ENCODE measurements at regions not wholly inside any gene's neighbourhood (a gene's known extent, or its start where the extent isn't known, plus 50 kb on each side); places are given as distances from the start of the nearest gene placed in this dataset.

DNA sequence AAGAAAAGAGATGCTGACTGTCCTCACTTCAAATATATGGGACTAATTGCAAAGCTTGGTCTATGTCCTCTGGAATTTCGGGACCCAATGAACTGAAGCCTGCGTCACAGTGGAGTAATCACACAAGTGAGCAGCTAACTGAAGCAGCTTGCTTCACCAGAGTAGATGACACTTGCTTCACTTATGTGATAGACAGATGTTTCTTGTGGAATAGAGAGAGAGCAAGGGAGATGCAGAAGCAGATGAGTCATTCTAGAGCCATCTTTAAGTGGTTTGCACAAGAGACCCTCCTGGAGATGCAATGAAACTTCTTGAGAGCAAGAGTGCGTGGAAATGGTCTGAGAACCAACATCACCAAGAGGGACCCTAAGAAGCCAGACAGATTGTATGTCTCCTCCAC is 1537.1 kb upstream of the FLRT2 start:
- DNase-seq = no peak

DNA sequence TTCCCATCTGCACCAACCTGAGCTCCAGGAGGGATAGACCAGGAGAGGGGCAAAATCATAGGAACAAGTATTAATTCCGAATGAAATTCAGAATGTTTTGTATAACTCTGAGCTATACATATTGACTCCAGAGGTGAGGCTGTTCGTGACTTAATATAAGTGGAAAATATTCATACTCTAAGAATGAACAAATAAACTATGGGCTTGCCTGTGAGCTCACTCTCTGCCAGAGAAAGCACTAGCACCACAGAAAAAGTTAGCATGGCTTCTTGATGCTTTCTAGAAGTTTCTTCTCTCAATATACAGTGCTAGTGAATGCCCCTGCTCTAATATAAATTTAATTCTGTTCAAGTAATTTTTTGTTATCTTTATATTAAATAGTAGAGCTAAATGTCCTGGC is 1536.4 kb upstream of the FLRT2 start:
- no peak for DNase-seq

DNA sequence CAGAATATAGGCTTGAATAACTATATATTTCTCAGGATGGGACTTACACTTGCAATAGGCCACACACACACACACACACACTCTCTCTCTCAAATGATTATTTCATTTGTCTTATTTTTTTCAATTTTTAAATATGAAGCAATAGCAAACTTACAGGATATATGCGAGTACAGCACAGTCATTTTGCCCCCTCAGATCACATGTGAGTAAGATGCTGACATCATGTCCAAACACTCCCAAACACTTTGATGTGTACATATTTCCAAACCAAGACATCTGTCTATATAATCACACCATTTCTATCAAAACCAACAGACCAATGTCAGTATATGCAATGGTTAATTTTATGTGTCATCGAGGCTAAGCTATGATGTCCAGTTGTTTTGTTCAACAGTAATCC is 1535.9 kb upstream of the FLRT2 start:
- DNase-seq = no peak

DNA sequence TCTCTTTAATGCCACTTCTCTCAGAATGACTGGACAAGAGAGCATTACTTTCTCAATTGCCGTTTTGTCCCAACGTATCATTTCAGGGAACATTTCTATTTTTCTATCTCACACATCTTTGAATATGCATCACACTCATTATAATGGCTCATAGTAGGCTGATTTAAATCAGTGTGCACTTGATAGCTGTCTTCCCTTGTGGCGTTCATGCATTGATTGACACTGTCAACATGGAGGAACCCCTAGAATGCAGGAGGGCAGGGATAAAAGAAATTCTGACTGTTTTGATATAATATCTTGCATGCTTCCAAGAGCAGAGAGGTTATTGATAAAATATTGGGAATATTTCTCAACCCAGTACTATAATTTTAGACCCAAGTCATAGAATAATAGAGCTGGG is 1528.9 kb upstream of the FLRT2 start:
- no peak for DNase-seq

DNA sequence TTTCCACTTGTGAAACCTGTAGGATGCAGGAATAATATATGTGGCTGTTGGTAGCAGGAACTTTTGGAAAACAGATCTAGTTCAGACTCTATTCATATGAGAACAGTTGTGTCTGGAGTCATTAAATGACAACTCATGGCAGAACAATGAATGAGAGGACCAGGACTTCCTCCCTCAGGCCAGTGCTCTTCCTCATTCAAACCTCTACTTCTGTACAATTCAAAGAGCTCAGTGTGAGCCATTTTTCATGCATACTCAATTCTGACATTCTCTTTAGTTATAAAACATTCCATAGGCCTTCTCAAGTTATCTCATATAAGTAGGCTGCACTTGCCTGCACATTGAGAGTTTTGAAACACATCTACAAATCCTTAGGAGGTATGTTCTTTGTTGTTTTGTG is 1526.6 kb upstream of the FLRT2 start:
- no peak for DNase-seq

DNA sequence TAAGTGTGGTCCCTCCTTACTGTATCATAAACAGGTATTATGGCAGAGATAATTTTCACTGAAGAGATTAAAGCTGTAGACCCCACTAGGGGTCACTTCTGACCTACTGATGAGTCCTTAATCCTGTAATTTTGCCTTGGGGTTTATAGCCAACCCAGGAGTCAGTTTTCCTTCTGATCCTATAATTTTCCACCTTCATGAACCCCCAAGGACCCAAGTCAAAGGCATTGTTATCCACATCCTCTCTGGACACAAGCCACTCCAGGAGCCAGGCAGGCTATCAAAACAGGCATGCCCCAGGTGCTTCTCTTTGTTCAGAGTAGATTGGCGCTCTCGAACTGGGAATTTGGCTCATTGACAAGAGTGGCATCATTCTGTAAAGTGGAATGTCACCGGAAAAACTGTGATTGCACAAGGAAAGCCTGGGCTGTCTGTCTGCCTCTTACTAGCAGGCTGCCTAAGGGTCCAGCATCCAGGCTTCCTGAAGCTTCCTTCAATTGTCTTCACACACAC is 1523.2 kb upstream of the FLRT2 start:
- no peak for DNase-seq

DNA sequence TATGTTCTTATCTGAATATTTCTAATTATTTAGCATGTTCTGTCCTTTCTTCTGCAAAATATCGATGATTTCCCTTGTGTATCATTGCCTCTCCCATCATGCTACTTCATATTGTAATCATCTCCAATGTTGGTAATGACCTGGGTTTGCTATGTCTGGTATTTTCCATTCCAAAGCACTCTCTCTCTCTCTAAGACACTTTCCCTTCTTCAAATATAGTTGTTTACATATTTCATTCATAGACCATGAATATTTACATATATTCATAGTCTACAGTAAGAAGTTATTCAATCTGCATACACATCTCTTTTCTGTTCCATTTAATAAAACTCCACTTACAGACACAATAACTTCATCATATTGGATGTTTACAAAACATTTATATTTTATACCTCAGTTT is 1516.5 kb upstream of the FLRT2 start:
- no peak for DNase-seq

DNA sequence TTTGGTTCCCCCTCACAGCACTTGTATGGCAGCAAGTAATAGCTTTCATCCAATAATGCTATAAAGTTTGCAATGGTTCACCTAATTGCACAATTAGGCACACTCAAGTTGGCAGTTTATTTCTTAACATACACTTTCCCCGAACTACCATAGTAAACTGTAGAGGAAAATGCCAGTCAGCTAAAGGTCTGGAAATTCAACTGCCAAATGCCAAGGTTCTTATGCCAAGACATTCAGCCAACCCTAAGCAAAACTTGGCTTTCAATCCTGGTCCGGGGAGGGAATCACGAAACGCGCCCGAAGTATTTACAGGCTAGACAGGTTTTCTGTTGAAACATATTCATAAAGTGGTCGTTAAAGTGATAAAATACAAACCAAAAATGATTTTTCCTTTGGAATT is 1512.4 kb upstream of the FLRT2 start:
- no peak for DNase-seq

DNA sequence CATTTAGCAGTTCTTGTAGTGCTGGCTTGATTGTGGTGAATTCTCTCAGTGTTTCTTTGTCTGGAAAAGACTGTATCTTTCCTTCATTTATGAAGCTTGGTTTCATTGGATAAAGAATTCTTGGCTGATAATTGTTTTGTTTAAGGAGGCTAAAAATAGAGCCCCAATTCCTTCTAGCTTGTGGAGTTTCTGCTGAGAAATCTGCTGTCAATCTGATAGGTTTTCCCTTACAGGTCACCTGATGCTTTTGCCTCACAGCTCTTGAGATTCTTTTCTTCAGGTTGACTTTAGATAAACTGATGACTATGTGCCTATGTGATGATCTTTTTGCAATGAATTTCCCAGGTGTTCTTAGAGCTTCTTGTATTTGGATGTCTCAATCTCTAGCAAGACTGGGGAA is 1508.5 kb upstream of the FLRT2 start:
- no peak for DNase-seq

DNA sequence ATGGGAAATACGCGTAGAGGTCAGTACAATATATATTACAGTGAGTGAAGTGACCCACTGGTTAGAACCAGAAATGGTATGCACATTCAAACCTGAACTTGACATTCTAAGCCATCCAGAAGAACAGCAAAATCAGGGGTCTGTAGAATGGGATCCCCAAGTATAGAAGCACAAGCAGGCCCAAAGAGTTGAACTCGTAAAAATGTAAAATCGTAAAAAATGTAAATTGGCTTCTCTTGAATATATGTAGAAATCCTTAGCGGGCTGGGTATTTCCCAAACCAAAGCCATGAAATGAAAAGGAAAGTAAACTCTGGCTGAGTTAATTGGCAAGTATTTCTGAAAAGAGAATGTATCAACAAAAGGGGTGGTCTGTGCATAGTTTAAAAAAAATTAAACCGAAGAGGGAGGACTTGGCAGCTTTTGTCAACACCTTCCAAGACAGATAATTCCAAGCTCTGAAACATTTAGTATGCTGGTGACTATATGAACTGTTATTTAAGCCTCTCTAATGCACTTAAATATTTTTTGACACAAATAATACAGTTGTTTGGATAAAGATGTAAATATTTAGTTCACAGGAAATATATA is 1505.6 kb upstream of the FLRT2 start:
- no peak for DNase-seq

DNA sequence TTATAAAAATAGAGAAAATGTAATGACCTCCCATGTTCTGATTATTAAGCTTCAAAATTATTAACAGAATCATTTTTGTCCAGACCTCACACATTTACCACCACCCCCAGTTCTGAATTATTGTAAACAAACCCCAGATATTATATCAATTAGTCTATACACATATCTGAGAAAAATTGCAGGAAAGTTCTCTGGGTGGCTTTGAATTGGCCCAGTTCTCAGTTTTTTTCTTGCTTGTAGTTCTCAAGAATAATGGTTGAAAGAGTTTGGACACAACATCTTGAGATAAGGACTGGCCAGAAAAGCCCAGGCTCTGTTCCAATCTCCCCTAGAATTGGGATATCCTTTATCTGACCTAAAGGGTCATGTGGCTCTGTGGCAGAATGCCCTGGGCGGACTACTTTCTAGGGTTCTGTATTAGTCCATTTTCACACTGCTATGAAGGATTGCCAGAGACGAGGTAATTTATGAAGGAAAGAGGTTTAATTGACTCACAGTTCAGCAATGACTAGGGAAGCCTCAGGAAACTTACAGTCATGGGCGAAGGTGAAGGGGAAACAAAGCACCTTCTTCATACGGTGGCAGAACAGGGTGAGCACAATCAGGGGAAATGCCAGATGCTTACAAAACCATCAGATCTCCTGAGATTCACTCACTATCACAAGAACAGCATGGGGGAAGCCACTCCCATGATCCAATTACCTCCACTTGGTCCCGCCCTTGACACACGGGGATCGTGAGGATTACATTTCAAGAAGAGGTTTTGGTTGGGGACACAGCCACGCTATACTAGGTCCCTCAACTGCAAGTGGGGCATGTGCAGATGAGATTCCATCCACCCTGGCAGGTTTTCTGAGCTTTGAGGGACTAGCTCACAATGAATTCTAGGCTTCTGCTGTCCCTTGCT is 1504.6 kb upstream of the FLRT2 start:
- no peak for DNase-seq

DNA sequence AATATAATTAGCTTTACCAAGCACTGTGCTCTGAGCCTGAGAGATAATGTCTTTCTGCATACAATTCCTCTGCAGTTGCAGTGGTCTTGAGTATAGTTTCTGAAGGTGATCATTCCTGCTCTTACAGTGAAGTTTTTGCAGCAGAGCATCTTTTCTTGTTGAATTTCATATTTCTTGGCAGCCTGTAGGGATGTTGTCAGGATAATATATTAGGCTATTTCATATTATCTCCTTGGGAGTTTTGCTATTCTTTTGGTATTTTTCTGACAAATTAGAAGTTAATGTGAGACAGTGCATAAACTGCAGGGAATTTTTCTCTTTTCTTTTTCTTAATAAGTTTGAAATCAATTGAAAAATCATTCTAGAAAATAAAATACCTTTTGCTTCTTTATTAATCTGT is 1502.6 kb upstream of the FLRT2 start:
- no peak for DNase-seq

DNA sequence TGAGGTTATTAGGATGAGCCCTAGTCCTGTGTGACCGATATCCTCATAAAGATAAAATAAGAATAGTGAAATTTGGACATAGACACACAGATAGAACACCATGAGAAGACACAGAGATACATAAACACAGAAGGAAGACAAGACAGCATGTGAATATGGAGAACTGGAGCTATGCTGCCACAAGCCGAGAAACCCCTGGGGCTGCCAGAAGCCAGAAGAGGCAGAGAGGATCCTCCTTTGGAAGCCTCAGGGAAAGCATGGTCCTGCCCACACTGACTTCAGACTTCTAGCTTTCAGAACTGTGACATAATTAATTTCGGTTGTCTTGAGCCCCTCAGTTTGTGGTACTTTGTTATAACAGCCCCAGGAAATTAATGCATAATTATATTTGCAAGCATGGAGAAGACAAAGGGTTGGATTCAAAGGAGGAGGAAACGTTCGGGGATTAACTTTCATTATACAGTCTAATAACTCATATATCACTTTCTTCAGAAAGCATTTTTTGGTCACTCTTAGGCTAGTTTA is 1501.8 kb upstream of the FLRT2 start:
- no peak for DNase-seq

DNA sequence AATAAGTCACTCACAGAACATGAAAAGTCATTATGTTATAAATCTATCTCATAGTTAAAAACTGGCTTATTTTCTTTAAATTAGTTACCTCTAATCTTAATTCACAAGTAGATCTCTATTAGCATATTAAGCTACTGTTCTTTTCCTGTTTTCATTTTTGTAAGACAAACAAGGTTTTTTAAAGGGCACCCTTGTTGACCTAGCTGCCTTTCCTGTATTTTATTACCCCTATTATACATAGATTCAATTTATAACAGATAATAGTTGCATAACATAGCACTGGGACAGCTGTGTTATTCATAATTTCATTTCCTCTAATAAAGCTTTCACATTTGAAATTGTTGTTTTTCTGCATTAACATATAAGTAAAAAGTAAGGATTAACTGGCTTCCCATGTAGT is 1500.7 kb upstream of the FLRT2 start:
- DNase-seq = no peak

DNA sequence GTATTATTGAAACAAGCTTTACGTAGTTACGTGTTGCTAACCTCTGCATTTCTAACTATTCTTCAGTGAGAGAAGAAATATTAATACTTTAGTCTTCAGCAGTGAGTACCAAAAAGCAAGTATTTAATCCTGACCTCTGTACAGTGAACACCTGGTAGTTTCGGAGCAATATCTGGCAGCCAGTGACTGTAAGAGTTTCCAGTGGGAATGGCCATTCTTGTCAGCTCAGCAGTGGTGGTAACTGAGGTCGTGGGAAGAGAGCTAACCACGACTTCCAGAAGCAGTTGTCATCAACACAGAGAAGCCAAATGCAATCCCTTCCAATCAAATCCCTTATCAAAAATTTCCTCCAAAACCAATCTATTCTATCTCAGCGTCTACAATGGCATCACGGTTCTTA is 1500.2 kb upstream of the FLRT2 start:
- no peak for DNase-seq

DNA sequence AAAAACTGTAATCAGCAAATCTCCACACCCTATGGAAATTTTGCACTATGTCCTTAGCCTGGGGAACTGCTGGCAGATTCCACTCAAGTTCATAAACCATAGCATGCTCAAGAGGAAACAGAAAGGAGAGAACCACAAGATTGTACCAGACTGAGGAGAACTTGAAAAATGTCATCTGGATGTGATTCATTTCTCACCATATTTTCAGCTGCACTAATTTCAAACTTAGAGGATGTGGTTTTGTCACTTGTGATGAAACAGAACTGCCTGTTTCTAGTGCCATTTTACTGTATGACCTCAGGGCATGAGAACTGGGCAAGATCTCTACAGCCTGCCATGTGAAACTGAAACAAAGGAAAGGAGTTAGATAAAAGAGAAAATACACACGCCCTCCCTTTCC is 1493.1 kb upstream of the FLRT2 start:
- no peak for DNase-seq

DNA sequence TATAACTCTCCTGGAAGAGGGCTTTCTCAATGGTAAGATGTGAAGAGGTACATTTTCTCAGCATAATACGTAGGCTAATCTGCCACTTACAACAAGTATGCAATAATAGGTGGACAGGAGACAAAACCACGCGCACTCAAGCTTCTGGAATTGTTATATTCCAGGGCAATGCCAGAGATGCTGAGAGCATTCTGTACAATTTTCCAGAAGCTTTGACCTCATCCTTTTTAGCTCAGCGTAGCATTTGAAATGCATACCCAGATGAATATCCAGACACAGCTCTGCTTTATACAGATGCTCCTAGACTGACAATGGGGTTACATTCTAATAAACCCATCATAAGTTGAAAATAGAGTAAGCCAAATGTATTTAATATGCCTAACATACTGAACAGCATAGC is 1492.4 kb upstream of the FLRT2 start:
- DNase-seq = no peak

DNA sequence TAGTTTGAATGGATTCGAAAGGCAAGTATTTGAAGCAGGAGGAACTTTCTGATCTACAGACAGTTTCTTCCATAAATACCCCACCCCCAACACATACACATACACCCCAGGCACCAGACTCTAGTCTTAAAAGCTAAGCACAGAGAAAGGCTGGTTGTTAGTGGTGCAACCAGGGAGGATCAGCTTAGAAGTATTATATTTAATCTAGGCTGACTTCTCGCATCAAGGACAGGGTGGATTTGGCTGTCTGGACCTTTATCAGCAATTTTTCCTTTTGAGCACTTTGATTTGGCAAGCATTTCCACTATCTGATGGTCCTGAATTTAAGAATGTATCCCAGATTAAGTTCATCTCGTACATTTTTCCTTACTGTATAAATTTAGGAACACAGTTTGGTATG is 1489.8 kb upstream of the FLRT2 start:
- no peak for DNase-seq

DNA sequence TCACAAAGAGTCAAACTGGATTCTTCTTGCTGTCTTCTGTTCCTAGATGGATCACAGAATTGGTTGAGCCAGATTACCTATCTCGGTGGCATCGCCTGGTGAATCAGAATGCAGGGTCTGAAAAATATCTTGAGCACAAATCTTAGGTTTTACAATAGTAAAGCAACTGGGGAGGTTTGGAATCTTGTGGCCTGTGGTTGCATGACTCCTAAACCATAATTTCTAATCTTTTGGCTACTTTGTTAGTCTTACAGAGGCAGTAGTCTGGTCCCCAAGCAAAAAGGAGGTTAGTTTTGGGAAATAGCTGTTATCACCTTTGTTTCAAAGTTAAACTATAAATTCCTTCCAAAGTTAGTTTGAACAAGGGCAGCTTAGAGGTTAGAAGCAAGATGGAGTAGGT is 1488.5 kb upstream of the FLRT2 start:
- DNase-seq = no peak

DNA sequence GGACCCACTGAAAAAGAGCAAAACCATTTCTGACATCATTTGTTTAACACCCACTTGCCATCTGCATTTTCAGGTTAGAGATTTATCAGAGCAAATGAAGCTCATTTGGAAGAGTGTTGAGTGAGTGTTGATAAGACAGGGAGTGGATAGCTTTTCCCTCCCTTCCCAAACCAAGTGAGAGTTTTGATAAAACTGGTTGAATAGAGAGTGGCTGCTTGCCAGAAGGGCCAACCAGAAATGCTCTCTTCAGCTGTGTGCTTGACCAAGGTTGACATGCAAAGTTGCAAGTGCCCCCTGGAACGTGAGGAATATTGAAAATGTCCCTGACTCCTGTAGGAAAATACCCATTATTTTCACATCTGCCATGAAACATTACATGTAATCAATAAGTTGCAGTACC is 1487.0 kb upstream of the FLRT2 start:
- no peak for DNase-seq

DNA sequence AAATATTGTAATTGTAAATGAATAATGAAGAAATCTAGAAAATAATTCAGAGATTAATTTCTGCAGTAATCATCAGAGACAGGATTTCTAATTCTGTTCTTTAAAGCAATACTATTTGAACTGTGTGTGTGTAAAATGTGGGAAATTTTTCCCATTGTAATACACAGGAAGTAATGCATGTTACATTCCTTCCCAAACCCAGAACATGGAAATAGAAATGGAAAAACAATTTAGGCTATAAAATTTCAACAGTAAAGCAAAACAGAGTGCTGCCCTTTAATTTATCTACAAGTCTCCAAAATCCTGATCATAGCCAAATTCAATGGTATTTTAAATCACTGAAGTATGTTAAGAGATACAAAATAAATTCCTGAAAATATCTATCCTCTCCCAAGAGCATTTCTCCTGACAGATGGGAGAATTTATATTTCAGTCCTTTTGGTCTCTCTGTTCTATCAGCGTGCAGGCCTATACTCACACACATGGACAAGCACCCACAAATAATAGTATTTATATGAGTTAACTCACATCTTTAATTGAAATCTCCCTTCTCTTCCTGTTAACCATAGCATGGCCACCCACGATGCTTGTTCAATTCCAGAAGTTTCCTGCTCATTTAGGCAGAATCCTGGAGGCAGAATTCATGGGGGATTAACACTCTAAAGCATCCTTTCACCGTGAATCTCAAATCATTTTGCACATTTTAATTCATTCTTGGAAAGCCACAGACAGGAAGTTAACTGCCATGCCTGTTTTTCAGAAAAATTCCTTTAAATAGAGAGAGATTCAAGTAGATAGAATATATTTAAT is 1465.4 kb upstream of the FLRT2 start:
- no peak for DNase-seq

DNA sequence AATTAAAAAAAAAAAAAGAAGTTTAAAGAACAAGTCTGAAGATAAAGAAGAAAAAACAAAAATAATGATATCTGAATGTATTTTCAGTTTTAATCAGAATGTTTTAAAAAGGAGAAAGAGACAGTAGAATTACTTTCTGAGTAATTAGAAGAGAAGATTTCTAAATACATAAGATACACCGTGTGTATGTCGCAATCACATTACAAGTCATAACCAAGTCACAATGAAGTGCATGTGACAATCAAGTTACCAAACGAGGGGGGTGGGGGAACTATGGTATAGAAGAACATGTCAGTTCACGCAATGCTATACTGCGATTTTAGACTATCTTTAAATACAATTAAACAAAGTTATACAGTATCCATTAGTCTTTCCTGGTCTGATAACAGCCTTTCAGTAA is 1464.1 kb upstream of the FLRT2 start:
- no peak for DNase-seq

DNA sequence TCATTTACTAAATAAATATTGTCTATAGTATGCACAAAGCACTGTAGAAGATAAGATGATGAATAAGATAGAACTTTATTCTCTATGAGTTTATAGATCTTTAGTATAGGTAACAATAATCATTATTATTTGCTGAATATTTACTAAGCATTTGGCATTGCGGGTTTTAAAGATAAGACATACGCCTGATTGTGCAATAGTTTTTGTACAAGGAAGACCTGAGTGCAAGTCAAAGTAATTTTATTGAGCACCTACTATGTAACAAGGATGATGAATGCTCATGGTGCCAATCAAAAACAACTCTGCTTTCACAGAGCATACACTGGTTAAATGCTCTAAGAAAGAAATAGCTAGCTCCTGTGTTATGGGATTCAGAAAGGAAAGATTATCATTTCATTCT is 1461.7 kb upstream of the FLRT2 start:
- no peak for DNase-seq

DNA sequence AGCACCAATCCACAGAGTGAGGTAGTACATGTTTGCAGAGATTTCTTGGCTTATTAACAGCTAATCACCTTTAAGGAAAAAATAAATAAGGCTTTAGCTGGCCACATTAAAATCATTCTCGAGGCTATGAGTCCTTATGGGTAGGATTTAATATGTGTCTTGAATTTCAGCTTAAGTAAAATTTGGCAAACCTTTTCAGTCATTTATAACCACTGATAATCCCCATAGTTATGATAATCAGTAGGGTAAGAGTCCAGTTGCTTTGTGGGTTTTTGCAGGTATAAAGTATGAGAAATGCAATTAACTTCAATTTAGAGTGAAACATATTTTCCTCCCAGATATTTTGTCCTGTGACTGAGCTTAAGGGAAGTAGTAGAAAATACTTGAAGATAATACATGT is 1458.9 kb upstream of the FLRT2 start:
- DNase-seq = no peak
